ENCODE measurements at regions not wholly inside any gene's neighbourhood (a gene's known extent, or its start where the extent isn't known, plus 50 kb on each side); places are given as distances from the start of the nearest gene placed in this dataset.

GRCh38 chr12:118494776-118495175, 118.4 kb downstream of the SUDS3 start:
- WGBS, 2 donors = 86 to 87% methylated on average over 3 of the region's 3 CpGs
- Histone ChIP-seq H3K27me3 (no peaks in the 10 kb centered on the region), H3K9me3 (no peaks in the 10 kb centered on the region), H3K36me3 (no peaks in the 10 kb centered on the region), H3K4me1 (no peaks in the 10 kb centered on the region), H3K4me3 (replicated peaks in 1 of 3) (no peak overlapping the region), H3K27ac (no peak overlapping the region)
- TF ChIP-seq CTCF (IDR thresholded peaks at IDR 0.05) (no peak), POLR2A (IDR thresholded peaks at IDR 0.05) (no peak)
- intact Hi-C loops (cut with DNase I) = no loop called here
- no peak for DNase-seq

- DNase-seq = no peak
- Histone ChIP-seq H3K4me1 (no peaks in the 10 kb centered on the region), H3K27me3 (no peaks in the 10 kb centered on the region), H3K36me3 (no peaks in the 10 kb centered on the region), H3K27ac (no peak overlapping the region), H3K4me3 (replicated peaks in 1 of 3) (no peak overlapping the region), H3K9me3 (no peaks in the 10 kb centered on the region)
- intact Hi-C loops (cut with DNase I) = no loop called here
- TF ChIP-seq POLR2A (IDR thresholded peaks at IDR 0.05) (no peak), CTCF (IDR thresholded peaks at IDR 0.05) (no peak)
- 66 to 70% methylated on average over 2 of the region's 2 CpGs for WGBS, 2 donors
These were observed 118.9 kb downstream of the SUDS3 start for GRCh38 chr12:118495296-118495695.

GRCh38 chr12:118498171-118498570, 121.8 kb downstream of the SUDS3 start:
- intact Hi-C loops (cut with DNase I) = no loop called here
- Histone ChIP-seq H3K27me3 (no peaks in the 10 kb centered on the region), H3K36me3 (no peaks in the 10 kb centered on the region), H3K4me3 (replicated peaks in 1 of 3) (no peak overlapping the region), H3K9me3 (no peaks in the 10 kb centered on the region), H3K27ac (no peak overlapping the region), H3K4me1 (no peaks in the 10 kb centered on the region)
- no peak for TF ChIP-seq CTCF (IDR thresholded peaks at IDR 0.05)
- no peak for TF ChIP-seq POLR2A (IDR thresholded peaks at IDR 0.05)
- WGBS, 2 donors = 44 to 47% methylated on average over 3 of the region's 3 CpGs
- DNase-seq = no peak

GRCh38 chr12:118500299-118500698, 123.9 kb downstream of the SUDS3 start:
- WGBS, 2 donors = 76 to 82% methylated on average over 7 of the region's 7 CpGs
- no peak overlapping the region for H3K4me3 ChIP-seq (replicated peaks in 1 of 3)
- TF ChIP-seq POLR2A (IDR thresholded peaks at IDR 0.05) (no peak), CTCF (IDR thresholded peaks at IDR 0.05) (no peak)
- no peaks in the 10 kb centered on the region for H3K27me3 ChIP-seq
- intact Hi-C loops (cut with DNase I) = no loop called here
- H3K9me3 ChIP-seq = no peaks in the 10 kb centered on the region
- no peaks in the 10 kb centered on the region for H3K4me1 ChIP-seq
- no peaks in the 10 kb centered on the region for H3K36me3 ChIP-seq
- no peak for DNase-seq
- H3K27ac ChIP-seq = no peak overlapping the region

- Histone ChIP-seq H3K4me1 (no peaks in the 10 kb centered on the region), H3K27ac (no peak overlapping the region), H3K36me3 (no peaks in the 10 kb centered on the region), H3K4me3 (replicated peaks in 1 of 3) (no peak overlapping the region), H3K27me3 (no peaks in the 10 kb centered on the region), H3K9me3 (no peaks in the 10 kb centered on the region)
- WGBS, 2 donors = 71 to 76% methylated on average over 3 of the region's 3 CpGs
- intact Hi-C loops (cut with DNase I) = no loop called here
- no peak for TF ChIP-seq POLR2A (IDR thresholded peaks at IDR 0.05)
- TF ChIP-seq CTCF (IDR thresholded peaks at IDR 0.05) = no peak
- DNase-seq = no peak
These were observed 125.1 kb downstream of the SUDS3 start for GRCh38 chr12:118501489-118501888.

Measured in thyroid gland (tissue), 4 donors.